Transverse colon (tissue), 4 donors: ENCODE measurements at regions not wholly inside any gene's neighbourhood (a gene's known extent, or its start where the extent isn't known, plus 50 kb on each side); places are given as distances from the start of the nearest gene placed in this dataset.

Experiments used
- DNase-seq: peaks from one replicate; pipeline ENCODE4 v3.0.0-alpha.2; 2019
- H3K27ac ChIP-seq, 4 donors: fragments of 200-600 bp; sonication (generic); 2 replicates each; pipeline ENCODE4 v1.5.1; 2016 to 2018; ENCODE audit warnings: inconsistent platforms in 4 of 4
- H3K27me3 ChIP-seq: fragments of 200-600 bp; sonication (generic); 2 replicates; pipeline ENCODE4 v1.5.1; 2017; ENCODE audit warnings: inconsistent platforms
- H3K36me3 ChIP-seq, 4 donors: fragments of 200-600 bp; sonication (generic); 2 replicates each; pipeline ENCODE4 v1.5.1; 2017 to 2019; ENCODE audit warnings: inconsistent platforms in 4 of 4
- H3K4me1 ChIP-seq, 4 donors: fragments of 200-600 bp; sonication (generic); 2 replicates each; pipeline ENCODE4 v1.5.1; 2017 to 2020; ENCODE audit warnings: inconsistent platforms in 4 of 4
- H3K4me3 ChIP-seq, 4 donors: fragments of 200-600 bp; sonication (generic); 1 replicate in 1 of 4; 2 replicates in 3 of 4; pipeline versions ENCODE4 v1.5.1 to v1.6.1; 2017 to 2019; ENCODE audit warnings: inconsistent platforms in 4 of 4
- H3K9me3 ChIP-seq, 2 donors: fragments of 200-600 bp; sonication (generic); 2 replicates each; pipeline ENCODE4 v1.5.1; 2017 to 2019; ENCODE audit warnings: inconsistent platforms in 2 of 2
- CTCF ChIP-seq, 5 experiments: fragments of 200-600 bp in 3 of 5; fragments of 450-650 bp in 2 of 5; sonication (generic) in 3 of 5; IDR thresholded peaks; 1 replicate in 2 of 5; 2 replicates in 3 of 5; pipeline ENCODE4 v1.5.1; 2016 to 2017; ENCODE audit warnings: antibody characterized with exemption in 5 of 5, inconsistent platforms in 3 of 5, mild to moderate bottlenecking in 2 of 5, moderate library complexity in 1 of 5
- EP300 ChIP-seq: sonication (generic); formaldehyde crosslinking; IDR thresholded peaks from one replicate; pipeline ENCODE4 v1.6.1; 2017; ENCODE audit warnings: antibody characterized with exemption, low read depth
- POLR2A ChIP-seq: fragments of 450-650 bp; IDR thresholded peaks from one replicate; pipeline ENCODE4 v1.6.1; 2016; ENCODE audit warnings: antibody characterized with exemption, mild to moderate bottlenecking, moderate library complexity
- POLR2AphosphoS5 ChIP-seq, 3 donors: sonication (generic); formaldehyde crosslinking; IDR thresholded peaks; one replicate each; pipeline ENCODE4 v1.6.1; 2016; ENCODE audit warnings: antibody characterized with exemption in 3 of 3
- WGBS, 2 donors: methylation state at CpG; one replicate each; pipeline ENCODE4 v1.1.5; 2018; ENCODE audit warnings: low coverage in 1 of 2; 5-methylcytosine and 5-hydroxymethylcytosine counted together
- in situ Hi-C, 4 donors: fragments of 200-750 bp; cut with MboI; loops; one replicate each; pipeline versions ENCODE4 v1.15.0 to v1.15.1; 2017; ENCODE audit warnings: low sequenced_read_pairs in 3 of 4, low pct_ligation_motif_present in 1 of 4, low pct_unique_long_range_greater_than_20kb in 1 of 4
- intact Hi-C: fragments of 100-400 bp; cut with DNase I; formaldehyde crosslinking; loops from one replicate; pipeline ENCODE4 v1.15.1; 2023; ENCODE audit warnings: low total_unique reads

- H3K4me1 ChIP-seq: no peaks in the 10 kb centered on the region
Observed at GRCh38 chr11:90818196-90818745, 595.4 kb upstream of the CHORDC1 start.

GRCh38 chr11:90809581-90809980 lies 586.7 kb upstream of the CHORDC1 start:
- Histone ChIP-seq H3K27me3 (no peaks in the 10 kb centered on the region), H3K9me3 (no peaks in the 10 kb centered on the region), H3K4me1 (no peaks in the 10 kb centered on the region), H3K4me3 (no peak overlapping the region), H3K27ac (no peak overlapping the region), H3K36me3 (no peaks in the 10 kb centered on the region)
- intact Hi-C loops (no loop called here), in situ Hi-C loops (no loop called here)
- no peak for DNase-seq
- TF ChIP-seq POLR2AphosphoS5 (IDR thresholded peaks at IDR 0.05) (no peak), POLR2A (no peak), EP300 (no peak), CTCF (IDR thresholded peaks at IDR 0.05) (no peak)
- 81% methylated on average over 5 of the region's 5 CpGs; no CpG with 5 or more reads in 1 of the 2 donors for WGBS, 2 donors

More at GRCh38 chr11:90818196-90818745, 595.4 kb upstream of the CHORDC1 start:
- in situ Hi-C loops (no loop called here), intact Hi-C loops (no loop called here)
- 81 to 85% methylated on average over 1 of the region's 1 CpG for WGBS, 2 donors
- Histone ChIP-seq H3K9me3 (peaks cover 0 to 5% of the 10 kb centered on the region in 2 donors), H3K27ac (no peak overlapping the region), H3K36me3 (no peaks in the 10 kb centered on the region), H3K4me3 (no peak overlapping the region), H3K27me3 (no peaks in the 10 kb centered on the region)
- DNase-seq: no peak
- TF ChIP-seq POLR2AphosphoS5 (IDR thresholded peaks at IDR 0.05) (no peak), EP300 (no peak), CTCF (IDR thresholded peaks at IDR 0.05) (no peak), POLR2A (no peak)

- Histone ChIP-seq H3K27ac (no peak overlapping the region), H3K27me3 (no peaks in the 10 kb centered on the region), H3K9me3 (no peaks in the 10 kb centered on the region), H3K4me3 (no peak overlapping the region), H3K4me1 (no peaks in the 10 kb centered on the region), H3K36me3 (no peaks in the 10 kb centered on the region)
- in situ Hi-C loops: no loop called here
- TF ChIP-seq POLR2AphosphoS5 (IDR thresholded peaks at IDR 0.05) (no peak), CTCF (IDR thresholded peaks at IDR 0.05) (no peak), EP300 (no peak), POLR2A (no peak)
- no peak for DNase-seq
- intact Hi-C loops: no loop called here
- 82 to 85% methylated on average over 3 of the region's 3 CpGs for WGBS, 2 donors
Observed at GRCh38 chr11:90805172-90805571, 582.3 kb upstream of the CHORDC1 start.

DNA sequence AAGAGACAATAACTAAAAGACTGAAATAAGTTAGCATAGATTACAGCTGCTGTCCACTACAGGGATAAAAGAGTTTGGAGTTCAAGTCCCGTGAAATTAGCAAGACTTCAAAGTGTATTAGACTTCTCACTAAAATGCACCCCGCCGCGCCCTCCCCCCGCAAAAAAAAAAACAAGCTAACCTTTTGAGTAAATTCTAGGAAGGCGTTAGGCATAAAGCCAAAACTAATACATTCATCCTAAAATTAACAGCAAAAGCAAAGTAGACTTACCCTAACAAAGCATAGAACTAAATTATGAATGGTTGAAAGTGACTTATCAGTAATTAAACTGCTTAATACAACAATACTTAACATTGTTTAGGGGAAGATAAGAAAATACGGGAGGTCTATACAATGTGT lies 581.0 kb upstream of the CHORDC1 start:
- no peaks in the 10 kb centered on the region for H3K27me3 ChIP-seq
- no peak for DNase-seq
- 84 to 93% methylated on average over 7 of the region's 7 CpGs for WGBS, 2 donors
- no peaks in the 10 kb centered on the region for H3K9me3 ChIP-seq
- TF ChIP-seq POLR2A (no peak), EP300 (no peak), POLR2AphosphoS5 (IDR thresholded peaks at IDR 0.05) (no peak), CTCF (IDR thresholded peaks at IDR 0.05) (no peak)
- no peak overlapping the region for H3K4me3 ChIP-seq
- in situ Hi-C loops (no loop called here), intact Hi-C loops (no loop called here)
- H3K4me1 ChIP-seq: no peaks in the 10 kb centered on the region
- no peak overlapping the region for H3K27ac ChIP-seq
- no peaks in the 10 kb centered on the region for H3K36me3 ChIP-seq
